ENCODE measurements at regions not wholly inside any gene's neighbourhood (a gene's known extent, or its start where the extent isn't known, plus 50 kb on each side); places are given as distances from the start of the nearest gene placed in this dataset.
"Not testable (repeated sequence)": the region's sequence is repeated elsewhere in the genome, so short reads cannot be mapped to it uniquely, and the experiment has no call there.

DNA sequence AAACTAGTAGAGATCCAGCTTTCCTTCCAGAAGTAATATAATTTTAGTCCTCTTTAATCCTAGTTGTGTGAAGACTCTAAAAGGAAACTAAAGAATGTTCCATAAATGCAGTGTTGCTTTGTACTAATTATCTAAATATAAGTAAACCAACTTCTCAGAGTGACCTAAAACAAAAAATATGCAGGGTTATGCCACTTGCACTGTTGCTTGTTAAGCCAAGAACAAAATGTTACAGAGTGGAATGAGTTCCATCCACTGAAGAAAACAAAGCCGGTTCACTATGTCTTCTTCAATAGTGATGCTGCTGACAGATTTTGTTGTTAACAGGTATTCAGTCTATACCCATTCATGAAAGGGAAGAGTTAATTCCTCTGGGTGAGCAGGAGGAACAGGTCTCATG is 252.0 kb upstream of the DIAPH2 start:
- DNase-seq (ENCODE audit: low spot score): no peak

DNA sequence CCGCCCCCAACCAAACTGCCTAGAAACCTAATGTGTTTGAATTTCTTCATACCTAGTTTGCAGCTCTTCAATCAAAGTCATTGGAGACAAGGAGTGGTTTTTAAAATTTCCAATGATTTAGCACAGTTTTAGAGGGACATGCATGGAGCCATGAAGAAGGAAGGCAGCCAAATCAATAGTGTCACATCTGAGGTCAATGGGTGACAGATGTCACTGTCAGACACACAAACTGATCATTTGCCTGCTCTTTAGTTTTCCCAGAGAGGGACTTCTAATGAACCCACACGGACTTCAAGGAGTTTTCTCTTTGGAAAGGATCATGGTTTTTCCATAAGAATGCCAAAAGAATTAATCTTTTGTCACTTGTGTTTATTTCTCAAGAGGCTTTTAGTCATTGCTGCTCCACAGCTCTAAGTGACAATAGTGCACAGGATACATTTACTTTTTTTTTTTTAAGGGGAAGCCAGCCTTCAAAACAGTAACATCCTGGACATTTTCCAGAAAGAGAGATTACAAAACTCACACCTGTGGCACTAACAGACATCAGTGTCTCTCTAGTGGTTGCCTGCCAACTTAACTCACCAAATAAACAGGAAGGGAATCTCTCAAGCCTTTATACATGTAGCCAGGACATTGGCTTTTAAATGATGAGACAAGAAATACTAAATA is 251.1 kb upstream of the DIAPH2 start:
- no peak for DNase-seq (ENCODE audit: low spot score)

DNA sequence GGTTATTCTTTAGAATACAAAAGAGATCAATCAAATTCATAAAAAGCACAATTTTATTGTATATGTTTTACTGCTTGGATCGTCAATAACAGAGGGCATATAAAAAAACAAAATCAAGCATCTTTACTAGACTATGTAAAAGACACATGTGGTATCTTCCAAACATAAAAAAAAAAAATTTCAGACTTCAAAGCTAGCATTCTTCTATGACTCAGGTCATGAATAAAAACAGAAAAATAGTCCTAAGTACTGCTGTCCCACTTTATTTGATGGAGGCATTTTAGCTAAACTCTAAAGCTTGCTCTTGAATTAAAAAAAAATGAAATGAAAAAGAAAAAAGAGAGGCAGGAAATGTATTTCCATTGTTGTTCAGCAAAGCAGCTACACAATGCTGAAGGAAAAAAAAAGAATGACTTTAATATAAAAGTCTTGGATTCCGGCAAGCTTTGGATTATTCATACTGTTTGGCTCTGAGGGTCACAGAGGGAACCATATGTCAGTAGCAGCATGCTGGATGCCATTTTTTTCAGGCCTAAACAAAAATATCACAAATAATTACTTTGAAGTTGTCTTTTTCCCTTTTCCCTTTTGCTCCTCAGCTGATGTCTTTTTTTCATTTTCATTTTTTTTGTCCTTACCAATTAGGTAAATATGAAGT is 249.1 kb upstream of the DIAPH2 start:
- DNase-seq (ENCODE audit: low spot score): no peak

DNA sequence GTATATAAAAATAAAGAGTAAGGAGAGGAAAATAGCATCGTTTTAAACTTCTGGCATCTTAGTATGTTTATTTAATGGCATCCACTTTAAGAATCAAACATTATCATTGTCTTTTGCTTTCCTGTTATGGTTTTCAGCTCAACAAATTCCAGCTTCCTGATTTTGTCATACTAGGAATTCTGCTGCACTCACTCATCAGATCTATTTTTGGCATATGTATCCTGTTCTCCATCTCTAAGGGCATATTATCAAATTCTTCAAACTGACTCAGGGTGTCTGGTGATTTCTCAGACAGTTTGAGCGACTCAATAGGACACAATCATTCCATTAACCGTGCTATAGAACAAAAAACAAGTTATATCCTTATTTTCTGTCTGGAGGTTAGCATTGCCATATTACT is 248.5 kb upstream of the DIAPH2 start:
- no peak for DNase-seq (ENCODE audit: low spot score)

DNA sequence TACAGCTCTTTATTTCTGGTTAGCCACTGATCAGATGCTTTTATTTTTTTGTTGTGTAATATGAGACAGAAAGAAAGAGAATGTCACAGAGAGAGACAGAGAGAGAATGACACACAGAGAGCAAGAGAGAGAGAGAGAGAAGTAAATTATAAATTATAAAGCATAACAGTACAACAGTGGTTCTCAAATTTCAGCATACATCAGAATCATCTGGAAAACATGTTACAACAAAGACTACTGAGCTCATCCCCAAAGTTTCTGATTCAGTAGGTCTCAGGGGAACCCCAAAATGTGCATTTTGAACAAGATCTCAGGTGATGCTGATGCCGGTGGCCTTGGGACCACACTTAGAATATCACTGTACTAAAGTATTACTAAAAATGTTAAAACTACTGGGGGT is 245.8 kb upstream of the DIAPH2 start:
- DNase-seq (ENCODE audit: low spot score): no peak

DNA sequence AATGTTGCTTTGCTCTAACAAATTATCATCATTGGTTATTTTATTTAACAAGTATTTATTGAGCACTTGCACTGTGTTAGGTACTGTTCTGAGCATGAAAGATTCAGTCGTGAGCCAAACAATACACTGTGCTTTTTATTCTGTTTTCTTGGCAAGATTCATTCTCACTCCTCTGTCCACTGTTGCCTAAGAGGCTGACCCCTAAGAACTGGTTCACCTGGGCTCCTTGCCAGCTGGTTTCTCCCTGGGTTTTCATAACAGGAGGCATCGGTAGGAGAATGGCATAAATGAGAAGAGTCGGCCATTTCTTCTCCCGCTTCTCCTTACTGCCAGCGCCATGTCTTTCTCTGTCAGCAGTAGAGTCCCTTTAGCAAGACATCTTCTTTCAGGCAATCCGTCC is 243.7 kb upstream of the DIAPH2 start:
- DNase-seq (ENCODE audit: low spot score): no peak

DNA sequence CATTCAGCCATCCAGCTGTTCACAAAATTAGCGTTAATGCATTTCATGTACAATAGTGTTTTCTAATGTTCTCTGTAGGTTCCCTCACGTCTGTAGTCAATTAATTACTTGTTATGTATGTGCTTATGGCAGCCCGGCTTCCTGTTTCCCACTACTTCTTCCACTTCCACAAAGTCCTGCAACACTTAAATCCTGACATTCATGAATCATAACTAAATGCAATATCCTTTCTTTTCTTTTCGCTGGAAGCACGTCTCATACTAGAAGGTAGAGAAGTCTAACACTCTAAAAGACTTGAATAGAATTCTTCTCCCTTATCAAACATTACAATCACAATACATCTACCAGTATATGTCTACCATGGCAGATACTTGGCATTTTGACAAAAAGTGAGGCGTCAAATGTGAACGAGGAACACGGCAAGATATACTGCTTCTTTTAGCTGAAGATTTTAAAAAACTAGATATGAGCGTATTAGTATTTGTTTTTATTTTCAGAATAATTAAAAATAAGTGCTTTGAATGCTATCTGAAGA is 239.0 kb upstream of the DIAPH2 start:
- DNase-seq (ENCODE audit: low spot score): no peak

DNA sequence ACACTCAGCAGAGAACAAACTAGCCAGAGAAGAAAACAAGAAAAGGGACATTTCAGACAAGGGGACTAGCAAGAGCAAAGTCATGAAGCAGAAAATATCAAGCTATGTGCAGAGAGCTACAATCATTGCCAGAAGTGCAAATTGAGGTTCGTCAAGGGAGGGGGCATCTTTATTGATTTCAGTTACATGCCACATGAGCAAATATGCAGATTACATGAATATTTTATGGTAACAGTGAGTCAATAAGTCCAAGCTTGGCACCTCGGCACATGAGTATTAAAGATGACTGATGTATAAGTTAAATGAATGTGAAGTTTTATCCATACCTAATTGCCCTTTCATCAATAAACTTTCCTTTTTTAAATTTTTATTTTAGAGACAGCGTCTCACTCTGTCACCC is 238.1 kb upstream of the DIAPH2 start:
- DNase-seq (ENCODE audit: low spot score): no peak

DNA sequence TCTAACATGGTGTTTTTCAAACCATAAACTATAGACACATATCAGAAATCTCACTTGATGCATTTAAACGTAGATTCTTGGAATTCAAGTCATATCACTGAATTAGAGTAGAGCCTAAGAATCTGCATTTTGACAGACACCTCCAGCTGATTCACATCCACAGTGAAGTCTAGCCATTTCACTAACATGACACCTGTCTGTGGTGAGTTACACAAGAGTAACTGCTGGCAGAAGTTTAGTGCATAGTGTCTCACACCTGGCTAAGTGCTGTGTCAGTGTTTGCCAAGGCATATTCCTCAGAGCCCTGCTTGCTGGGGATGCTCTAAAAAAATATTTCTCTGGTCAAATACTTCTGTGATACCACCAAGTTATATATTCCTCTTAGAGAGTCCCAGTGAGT is 237.5 kb upstream of the DIAPH2 start:
- no peak for DNase-seq (ENCODE audit: low spot score)

DNA sequence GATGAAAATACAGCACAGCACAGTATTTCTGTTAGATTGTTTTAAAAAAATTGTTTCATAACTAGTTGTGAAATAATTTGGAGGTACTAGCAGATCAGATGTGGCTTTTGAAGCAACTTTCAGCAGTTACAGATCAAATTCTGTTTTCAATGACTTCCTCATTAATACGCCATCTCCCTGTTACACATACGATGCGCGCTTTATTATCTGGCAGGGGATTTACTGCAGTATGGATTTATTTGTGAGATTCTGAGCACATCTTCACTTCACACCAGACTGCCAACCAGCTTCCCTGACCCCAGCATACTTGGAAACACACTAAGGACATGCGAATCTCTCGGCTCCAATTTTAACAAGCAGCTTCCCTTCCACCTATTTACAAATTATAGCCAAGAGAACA is 235.5 kb upstream of the DIAPH2 start:
- DNase-seq (ENCODE audit: low spot score): no peak

DNA sequence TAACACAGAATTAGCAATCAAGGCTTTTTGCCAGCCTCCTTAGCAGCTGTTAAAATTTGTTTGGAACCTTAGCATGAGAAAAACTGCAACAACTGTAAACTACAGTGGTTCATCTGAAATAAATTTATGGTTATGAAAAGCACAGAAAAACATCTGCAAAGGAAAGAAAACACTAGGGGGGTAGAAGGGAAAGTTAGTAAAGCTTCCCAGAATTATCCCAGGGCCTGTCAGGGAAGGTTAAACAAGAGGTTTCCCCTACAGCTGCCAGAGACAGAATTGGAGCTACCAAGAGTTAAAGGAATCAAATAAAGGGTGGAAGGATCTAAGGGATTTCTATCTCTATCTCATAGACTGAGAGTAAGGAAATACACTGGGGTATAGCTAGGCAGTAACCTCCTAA is 234.7 kb upstream of the DIAPH2 start:
- no peak for DNase-seq (ENCODE audit: low spot score)

DNA sequence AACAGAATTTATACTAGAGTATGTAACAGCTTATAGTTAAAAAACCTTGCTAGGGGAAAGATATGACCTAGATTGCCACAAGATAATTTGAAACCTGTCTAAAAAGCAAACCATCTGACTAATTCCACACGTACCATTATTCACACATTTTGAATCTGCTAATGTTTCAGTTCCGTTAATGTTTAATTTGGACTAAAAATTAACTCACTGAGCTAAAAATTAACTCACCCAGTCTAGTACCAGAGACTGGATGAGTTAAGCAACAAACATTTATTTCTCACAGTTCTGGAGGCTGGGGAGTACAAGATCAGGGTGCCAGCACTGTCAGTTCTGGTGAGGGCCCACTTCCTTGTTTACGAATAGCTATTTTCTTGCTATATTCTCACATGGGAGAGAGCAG is 231.5 kb upstream of the DIAPH2 start:
- DNase-seq (ENCODE audit: low spot score): no peak

DNA sequence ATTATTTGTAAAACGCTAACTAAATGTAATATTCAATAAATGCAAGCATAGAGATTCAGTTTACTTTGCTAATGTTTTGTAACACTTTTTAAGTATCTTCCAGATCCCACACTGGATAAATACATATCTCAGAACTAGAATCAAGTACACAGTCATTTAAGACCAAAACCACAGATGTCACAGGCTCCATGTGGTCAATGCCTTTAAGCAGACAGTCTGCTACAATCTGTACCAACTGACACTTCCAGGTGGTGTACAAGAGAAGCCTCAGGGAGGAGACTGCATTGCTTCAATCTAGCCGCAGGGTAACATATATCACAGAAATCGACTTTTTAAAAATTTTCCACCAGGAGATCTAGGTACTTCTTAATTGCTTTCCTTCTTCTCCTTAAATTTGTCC is 229.6 kb upstream of the DIAPH2 start:
- DNase-seq (ENCODE audit: low spot score): no peak

DNA sequence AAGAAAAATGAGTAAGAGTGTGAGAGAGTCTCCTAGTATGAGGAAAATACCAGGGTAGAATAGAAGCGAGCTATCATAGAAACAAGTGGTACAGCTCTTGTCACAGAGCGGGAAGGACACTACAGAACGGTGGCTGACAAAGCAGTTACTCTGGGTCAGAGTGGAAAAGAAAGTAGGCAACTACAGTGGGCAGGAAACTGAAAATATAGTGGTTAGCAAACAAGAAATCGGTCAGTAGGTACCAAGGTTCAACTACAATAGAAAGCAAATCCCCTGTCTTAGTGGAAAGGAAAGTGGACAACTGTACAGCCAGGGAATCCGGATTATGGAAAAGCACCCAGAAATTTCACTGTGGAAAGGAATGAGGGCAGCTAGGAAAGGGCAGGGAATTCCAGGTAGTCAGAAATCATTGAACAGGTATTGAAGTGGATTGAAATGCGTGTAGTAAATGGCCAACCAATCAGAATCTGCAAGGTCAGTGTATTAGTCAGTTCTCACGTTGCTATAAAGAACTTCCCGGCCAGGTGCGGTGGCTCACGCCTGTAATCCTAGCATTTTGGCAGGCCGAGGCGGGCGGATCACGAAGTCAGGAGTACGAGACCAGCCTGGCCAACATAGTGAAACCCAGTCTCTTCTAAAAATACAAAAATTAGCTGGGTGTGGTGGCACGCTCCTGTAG is 219.6 kb upstream of the DIAPH2 start:
- no peak for DNase-seq (ENCODE audit: low spot score)

DNA sequence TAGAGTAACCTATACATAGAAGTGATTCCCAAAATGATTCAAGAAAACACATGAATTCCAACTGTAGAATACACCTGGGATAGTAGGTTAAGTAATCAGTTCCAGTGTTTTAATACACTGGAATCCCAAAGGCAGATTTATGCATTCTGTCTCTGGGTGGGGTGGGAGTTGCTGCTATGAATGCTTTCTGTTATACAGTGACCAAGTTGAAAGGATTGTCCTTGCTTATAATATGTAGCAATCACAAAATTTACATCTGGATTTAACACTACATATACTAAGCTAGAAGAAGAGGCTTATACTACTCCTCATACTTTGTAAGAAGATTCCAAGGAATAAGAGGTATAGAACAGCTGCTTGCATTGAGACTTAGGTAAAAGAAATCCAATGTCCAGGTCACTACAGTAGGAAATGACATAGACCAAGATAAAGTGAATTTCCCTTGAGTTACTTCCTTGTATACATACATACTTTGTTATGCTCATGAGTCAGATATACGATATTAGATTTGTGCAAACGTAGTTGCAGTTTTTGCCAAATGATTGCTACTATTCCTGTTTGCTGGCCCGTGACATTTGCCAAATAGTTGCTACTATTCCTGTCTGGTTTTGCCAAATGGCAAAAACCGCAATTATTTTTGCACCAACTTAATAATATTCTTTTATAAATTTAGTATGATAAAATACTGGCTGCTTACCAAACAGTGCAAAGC is 210.5 kb upstream of the DIAPH2 start:
- DNase-seq (ENCODE audit: low spot score): no peak

DNA sequence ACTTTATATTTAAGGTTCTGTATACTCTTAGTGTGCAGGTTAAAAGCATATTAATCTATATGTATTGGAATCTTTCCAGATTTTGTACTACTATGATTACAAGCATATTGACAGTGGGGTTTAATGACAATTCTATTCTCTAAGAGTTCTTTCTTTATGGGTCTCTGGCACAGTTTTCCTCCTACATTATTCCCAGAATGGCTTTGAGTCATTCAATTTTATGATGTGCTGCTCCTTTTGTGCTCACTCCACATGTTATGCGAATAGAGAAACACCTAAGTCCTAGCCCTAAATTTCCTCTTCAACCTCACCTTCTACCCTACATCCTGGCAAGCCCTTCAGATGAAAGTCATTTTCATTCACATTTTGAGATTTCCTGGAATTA is 209.9 kb upstream of the DIAPH2 start:
- DNase-seq (ENCODE audit: low spot score): no peak

DNA sequence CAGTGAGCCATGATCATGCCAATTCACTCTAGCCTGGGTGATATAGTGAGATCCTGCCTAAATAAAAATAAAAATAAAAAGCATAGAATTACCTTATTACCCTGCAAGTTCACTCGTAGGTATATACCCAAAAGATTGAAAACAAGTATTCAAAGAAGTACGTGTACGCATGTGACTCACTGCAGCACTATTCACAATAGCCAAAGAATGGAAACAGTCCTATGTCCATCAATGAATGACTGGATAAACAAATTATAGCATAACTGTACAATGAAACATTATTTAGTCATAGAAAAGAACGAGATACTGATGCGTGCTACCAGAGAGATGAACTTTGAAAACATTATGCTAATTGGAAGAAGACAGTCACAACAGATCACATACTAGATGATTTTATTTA is 204.6 kb upstream of the DIAPH2 start:
- DNase-seq (ENCODE audit: low spot score): no peak

DNA sequence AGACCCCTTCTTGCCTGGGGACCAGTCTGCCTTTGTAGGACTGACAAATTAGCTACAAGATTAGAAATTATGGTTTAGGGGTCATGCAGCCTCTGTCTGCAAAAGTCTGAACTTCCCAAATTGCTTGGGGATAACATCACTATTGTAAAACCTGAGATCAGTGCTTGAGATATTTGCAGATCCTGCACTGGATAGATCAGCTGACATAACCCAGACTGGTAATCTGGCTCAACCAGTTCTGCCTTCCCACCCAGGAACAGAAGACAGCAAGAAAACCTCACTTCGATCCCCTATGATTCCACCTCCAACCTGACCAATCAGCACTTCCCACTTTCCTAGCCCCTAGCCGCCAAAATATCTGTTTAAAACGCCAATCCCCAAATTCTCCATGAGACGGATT is 202.8 kb upstream of the DIAPH2 start:
- no peak for DNase-seq (ENCODE audit: low spot score)

DNA sequence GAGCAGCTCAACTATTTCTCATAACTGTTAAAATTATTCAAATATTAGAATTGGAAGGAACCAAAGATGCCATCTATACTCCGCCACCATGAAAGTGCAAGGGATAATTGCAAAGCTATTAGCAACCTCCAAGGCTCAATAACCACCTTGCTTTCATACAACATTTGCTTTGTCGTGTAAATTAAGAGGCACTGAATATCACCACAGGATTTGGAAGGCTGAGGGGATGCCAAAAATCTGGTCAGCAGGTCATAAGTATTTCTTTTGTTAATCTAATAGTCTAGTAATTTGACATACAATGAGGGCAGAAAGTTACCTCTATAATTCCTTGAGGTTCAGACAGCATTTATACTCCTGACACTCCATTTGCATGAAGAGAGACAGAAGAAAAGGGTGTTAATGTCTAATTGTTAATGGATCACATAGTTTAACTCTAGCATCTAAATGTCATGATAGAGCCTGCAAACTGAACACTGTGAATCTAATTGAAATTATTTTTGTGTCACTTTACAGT is 200.9 kb upstream of the DIAPH2 start:
- DNase-seq (ENCODE audit: low spot score): no peak

DNA sequence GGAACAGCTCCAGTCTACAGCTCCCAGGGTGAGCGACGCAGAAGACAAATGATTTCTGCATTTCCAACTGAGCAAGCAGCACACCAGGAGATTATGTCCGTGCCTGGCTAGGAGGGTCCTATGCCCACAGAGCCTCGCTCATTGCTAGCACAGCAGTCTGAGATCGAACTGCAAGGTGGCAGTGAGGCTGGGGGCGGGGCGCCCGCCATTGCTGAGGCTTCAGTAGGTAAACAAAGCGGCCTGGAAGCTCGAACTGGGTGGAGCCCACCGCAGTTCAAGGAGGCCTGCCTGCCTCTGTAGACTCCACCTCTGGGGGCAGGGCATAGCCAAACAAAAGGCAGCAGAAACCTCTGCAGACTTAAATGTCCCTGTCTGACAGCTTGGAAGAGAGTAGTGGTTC is 198.0 kb upstream of the DIAPH2 start:
- DNase-seq (ENCODE audit: low spot score): not testable (repeated sequence)

DNA sequence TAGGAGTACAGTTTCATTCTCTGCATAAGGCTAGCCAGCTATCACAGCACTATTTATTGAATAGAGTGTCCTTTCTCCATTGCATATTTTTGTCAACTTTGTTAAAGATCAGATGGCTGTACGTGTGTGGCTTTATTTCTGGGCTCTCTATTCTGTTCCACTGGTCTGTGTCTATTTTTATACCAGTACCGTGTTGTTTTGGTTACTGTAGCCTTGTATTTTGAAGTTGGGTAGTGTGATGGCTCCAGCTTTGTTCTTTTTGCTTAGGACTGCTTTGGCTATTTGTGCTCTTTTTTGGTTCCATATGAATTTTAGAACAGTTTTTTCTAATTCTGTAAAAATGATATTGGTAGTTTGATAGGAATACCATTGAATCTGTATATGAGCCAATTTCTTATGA is 182.1 kb upstream of the DIAPH2 start:
- DNase-seq (ENCODE audit: low spot score): no peak

DNA sequence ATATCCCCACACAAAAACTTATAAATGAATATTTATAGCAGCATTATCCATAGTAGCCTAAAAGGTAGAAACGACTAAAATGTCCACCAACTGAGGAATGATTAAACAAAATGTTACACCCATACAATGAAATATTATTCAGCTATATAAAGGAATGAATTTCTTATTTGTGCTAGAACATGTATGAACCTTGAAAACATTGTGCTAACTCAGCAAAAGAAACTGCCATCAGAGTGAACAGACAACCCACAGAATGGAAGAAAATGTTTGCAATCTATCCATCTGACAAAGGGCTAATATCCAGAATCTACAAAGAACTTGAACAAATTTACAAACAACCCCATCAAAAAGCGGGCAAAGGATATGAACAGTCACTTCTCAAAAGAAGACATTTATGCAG is 155.3 kb upstream of the DIAPH2 start:
- DNase-seq (ENCODE audit: low spot score): not testable (repeated sequence)
